ENCODE measurements at regions not wholly inside any gene's neighbourhood (a gene's known extent, or its start where the extent isn't known, plus 50 kb on each side); places are given as distances from the start of the nearest gene placed in this dataset.

- Histone ChIP-seq H3K56ac (ENCODE audit: extremely low read depth, insufficient read depth, low read length) (no peak overlapping the region), H3K4me1 (ENCODE audit: control insufficient read depth, insufficient read depth, low read length) (no peaks in the 10 kb centered on the region), H3K79me1 (ENCODE audit: low read depth in 1 of 2, low read length in 2 of 2) (no peaks in the 10 kb centered on the region), H2BK20ac (ENCODE audit: low read depth, low read length) (no peak overlapping the region), H2AFZ (replicated peaks; ENCODE audit: low read length, poor library complexity) (no peak overlapping the region), H3K18ac (ENCODE audit: low read depth, low read length) (no peak overlapping the region), H3K9me1 (ENCODE audit: insufficient read depth, low read length) (no peaks in the 10 kb centered on the region), H2AK9ac (replicated peaks; ENCODE audit: low read depth, low read length, poor library complexity) (no peak overlapping the region), H3K9ac (ENCODE audit: low read depth, low read length) (no peak overlapping the region), H3K4ac (ENCODE audit: low read depth, low read length) (no peak overlapping the region), H3K14ac (replicated peaks; ENCODE audit: low read depth, low read length) (no peak overlapping the region), H4K20me1 (ENCODE audit: insufficient read depth, low read length) (no peaks in the 10 kb centered on the region), H3K4me3 (ENCODE audit: insufficient read depth, low read depth, low read length) (no peak overlapping the region), H2BK5ac (ENCODE audit: low read depth, low read length, poor library complexity, severe bottlenecking) (no peak overlapping the region), H2BK15ac (ENCODE audit: low read depth, low read length) (no peak overlapping the region), H3K4me2 (ENCODE audit: low read depth, low read length) (no peak overlapping the region), H3K23ac (ENCODE audit: low read depth, low read length) (no peak overlapping the region), H2AK5ac (ENCODE audit: low read depth, low read length) (no peak overlapping the region), H3K27me3 (ENCODE audit: control insufficient read depth, insufficient read depth, low read length) (no peaks in the 10 kb centered on the region), H4K8ac (ENCODE audit: low read depth in 2 of 2, low read length in 2 of 2) (no peak overlapping the region), H3K27ac (ENCODE audit: insufficient read depth, low read length) (no peak overlapping the region), H4K91ac (ENCODE audit: insufficient read depth, low read depth, low read length) (no peak overlapping the region), H3K9me3 (ENCODE audit: control insufficient read depth, insufficient read depth, low read length) (no peaks in the 10 kb centered on the region), H3K36me3 (ENCODE audit: control insufficient read depth, insufficient read depth, low read length) (no peaks in the 10 kb centered on the region), H2BK120ac (ENCODE audit: low read depth, low read length) (no peak overlapping the region), H4K5ac (ENCODE audit: low read depth, low read length) (no peak overlapping the region)
- no CpG with 5 or more reads among the region's 7 CpGs for WGBS, 2 experiments (ENCODE audit: extremely low coverage in 2 of 2, insufficient read length in 1 of 2)
- BruUV-seq (replicated peaks), result no TSS peak
- ChIA-PET POLR2A (ENCODE audit: unreplicated experiment) (no interaction called here), CTCF (no interaction called here)
- DNase-seq (no peak), ATAC-seq (ENCODE audit: low read depth) (no peak)
- in situ Hi-C loops (cut with MboI; ENCODE audit: low sequenced_read_pairs) (no loop called here), dilution Hi-C loops (cut with HindIII; ENCODE audit: low sequenced_read_pairs, unreplicated experiment) (no loop called here), intact Hi-C loops (cut with micrococcal nuclease) (no loop called here)
- no peak for TF ChIP-seq USF2 (IDR thresholded peaks at IDR 0.05; ENCODE audit: low read depth, low read length)
- no peak for TF ChIP-seq CEBPB (IDR thresholded peaks at IDR 0.05; ENCODE audit: low read depth, low read length)
- TF ChIP-seq FOS (IDR thresholded peaks at IDR 0.05; ENCODE audit: low read depth, low read length), result no peak
- TF ChIP-seq CTCF (conservative IDR thresholded peaks at IDR 0.05; ENCODE audit: low read depth, low read length), result no peak
- TF ChIP-seq BHLHE40 (IDR thresholded peaks at IDR 0.05; ENCODE audit: low read depth, low read length), result no peak
- no peak for TF ChIP-seq CHD1 (IDR thresholded peaks at IDR 0.05; ENCODE audit: low read depth, low read length)
- no peak for TF ChIP-seq NFE2L2 (IDR thresholded peaks at IDR 0.05; ENCODE audit: low read depth, low read length)
- no peak for TF ChIP-seq RCOR1 (IDR thresholded peaks at IDR 0.05; ENCODE audit: insufficient replicate concordance, low read length)
- no peak for TF ChIP-seq RAD21 (IDR thresholded peaks at IDR 0.05; ENCODE audit: low read length)
- TF ChIP-seq MAZ (IDR thresholded peaks at IDR 0.05; ENCODE audit: borderline replicate concordance, low read depth, low read length), result no peak
These were observed 95.7 kb upstream of the CDH20 start for GRCh38 chr18:61237529-61237928.

Measured in IMR-90 (cell line).